Stimulated activated naive B cell treated with anti-CD40 and anti-IgM and Interleukin-4, amounts not matched to agents 10 μg/mL and 1 μg/mL and 100 μg/mL, for 72 hours (primary cell): ENCODE measurements at regions not wholly inside any gene's neighbourhood (a gene's known extent, or its start where the extent isn't known, plus 50 kb on each side); places are given as distances from the start of the nearest gene placed in this dataset.
"Not testable (repeated sequence)": the region's sequence is repeated elsewhere in the genome, so short reads cannot be mapped to it uniquely, and the experiment has no call there.

ENCODE experiments used
- ATAC-seq, 2 donors: fragments of 150-1000 bp; cut with Tn5 transposase; replicated peaks; 2 replicates each; pipeline ENCODE4 v1.10.0; 2021; ENCODE audit warnings: moderate library complexity in 1 of 2
- DNase-seq: peaks from one replicate; pipeline ENCODE4 v3.0.0; 2021
- H3K27ac Mint-ChIP-seq: one replicate; pipeline ENCODE4 v1.8.0; 2022; ENCODE audit warnings: mild to moderate bottlenecking, mixed read lengths
- H3K27me3 Mint-ChIP-seq, 2 donors: one replicate each; pipeline ENCODE4 v1.8.0; 2022; ENCODE audit warnings: mixed read lengths in 2 of 2
- H3K36me3 Mint-ChIP-seq, 2 donors: one replicate each; pipeline ENCODE4 v1.8.0; 2022; ENCODE audit warnings: mixed read lengths in 2 of 2, mild to moderate bottlenecking in 1 of 2
- H3K4me1 Mint-ChIP-seq, 2 donors: one replicate each; pipeline ENCODE4 v1.8.0; 2022; ENCODE audit warnings: mixed read lengths in 2 of 2, mild to moderate bottlenecking in 1 of 2
- H3K4me3 Mint-ChIP-seq, 2 donors: one replicate each; pipeline ENCODE4 v1.8.0; 2022; ENCODE audit warnings: mild to moderate bottlenecking in 2 of 2, mixed read lengths in 2 of 2, moderate library complexity in 1 of 2
- H3K9me3 Mint-ChIP-seq, 2 donors: one replicate each; pipeline ENCODE4 v1.8.0; 2022; ENCODE audit warnings: mixed read lengths in 2 of 2, mild to moderate bottlenecking in 1 of 2

DNA sequence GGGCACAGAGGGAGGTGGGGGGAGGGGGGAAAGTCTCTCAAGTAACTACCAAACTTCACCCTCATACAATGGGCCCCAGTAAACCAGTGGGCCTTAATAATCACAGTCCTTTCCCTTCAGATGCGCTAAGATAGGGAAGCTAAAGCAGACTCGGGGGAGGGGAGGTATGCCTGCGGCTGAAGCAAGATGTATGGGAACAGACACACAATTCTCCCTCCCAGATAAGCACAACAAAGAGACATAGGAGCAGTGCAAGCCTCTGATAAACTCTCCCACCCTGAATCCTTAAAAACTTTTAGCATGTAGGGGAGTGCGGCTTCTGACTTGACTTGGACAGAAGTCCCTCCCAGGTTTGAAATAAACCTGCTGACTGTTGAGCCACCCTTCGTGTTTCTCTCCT is 54.7 kb downstream of the PROP1 start:
- peaks cover 8 to 11% of the 10 kb centered on the region in 2 donors for H3K27me3 Mint-ChIP-seq
- not testable (repeated sequence) for H3K4me3 Mint-ChIP-seq, H3K27ac Mint-ChIP-seq, DNase-seq, ATAC-seq, H3K36me3 Mint-ChIP-seq, H3K9me3 Mint-ChIP-seq
- peaks cover 16 to 31% of the 10 kb centered on the region in 2 donors for H3K4me1 Mint-ChIP-seq

DNA sequence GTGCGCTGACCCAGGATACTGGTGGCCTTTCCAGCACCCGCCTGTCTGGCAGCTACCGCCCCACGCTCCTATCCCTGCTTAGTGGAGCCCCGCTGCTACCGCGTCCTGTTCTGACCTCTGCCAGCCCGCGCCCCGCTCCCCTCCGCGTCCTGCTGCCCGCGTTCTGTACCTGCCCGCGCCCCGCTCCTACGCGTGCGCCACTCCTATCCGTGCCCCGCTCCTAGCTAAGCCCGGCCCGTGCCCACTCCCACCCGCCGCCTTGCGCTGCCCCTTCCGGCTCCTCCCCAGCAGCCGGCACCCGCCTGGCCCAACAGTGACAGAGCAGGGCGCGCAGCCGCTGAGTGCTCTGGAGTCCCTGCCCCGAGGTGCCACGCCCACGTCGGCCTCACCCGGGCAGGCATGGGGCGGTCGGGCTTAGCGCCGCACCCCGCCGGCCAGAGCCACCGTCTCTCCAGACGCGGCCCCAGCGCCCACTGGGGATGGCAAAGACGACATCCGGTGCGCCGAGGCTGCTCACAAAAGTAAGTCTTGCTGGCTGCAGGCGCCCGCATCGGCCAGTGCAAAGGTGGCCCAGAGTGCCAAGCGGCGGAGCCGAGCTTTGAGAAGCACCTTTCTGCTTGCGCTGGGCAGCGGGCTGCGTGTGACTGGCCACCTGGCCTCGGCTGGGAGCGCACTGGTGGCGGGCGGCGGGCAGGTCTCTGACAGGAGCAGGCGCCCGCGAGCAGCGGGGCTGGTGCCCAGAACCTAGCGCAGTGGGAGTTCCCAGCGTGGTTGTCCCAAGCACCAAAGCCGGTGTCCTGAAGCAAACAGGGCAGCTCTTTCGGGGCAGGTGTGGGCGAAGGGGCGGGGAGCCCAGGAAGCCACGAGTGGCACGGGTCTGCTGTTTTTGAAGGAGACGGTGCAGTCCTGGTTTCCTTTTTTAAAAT is 56.5 kb downstream of the PROP1 start:
- H3K27ac Mint-ChIP-seq, DNase-seq, H3K36me3 Mint-ChIP-seq, H3K9me3 Mint-ChIP-seq: not testable (repeated sequence)
- peak overlapping the region; percentile 70 to 82 for H3K4me3 Mint-ChIP-seq
- peaks cover 8 to 11% of the 10 kb centered on the region in 2 donors for H3K27me3 Mint-ChIP-seq
- ATAC-seq = peak; percentile 53 to 56
- peaks cover 14 to 19% of the 10 kb centered on the region in 2 donors for H3K4me1 Mint-ChIP-seq

- Mint-ChIP-seq H3K4me1 (peaks cover 14 to 19% of the 10 kb centered on the region in 2 donors), H3K27me3 (peaks cover 8 to 11% of the 10 kb centered on the region in 2 donors), H3K4me3 (peak overlapping the region in 1 of 2 donors; percentile 82)
- not testable (repeated sequence) for DNase-seq, H3K9me3 Mint-ChIP-seq, H3K27ac Mint-ChIP-seq, ATAC-seq, H3K36me3 Mint-ChIP-seq
Observed at GRCh38 chr5:177938767-177939166, 57.3 kb downstream of the PROP1 start.

DNA sequence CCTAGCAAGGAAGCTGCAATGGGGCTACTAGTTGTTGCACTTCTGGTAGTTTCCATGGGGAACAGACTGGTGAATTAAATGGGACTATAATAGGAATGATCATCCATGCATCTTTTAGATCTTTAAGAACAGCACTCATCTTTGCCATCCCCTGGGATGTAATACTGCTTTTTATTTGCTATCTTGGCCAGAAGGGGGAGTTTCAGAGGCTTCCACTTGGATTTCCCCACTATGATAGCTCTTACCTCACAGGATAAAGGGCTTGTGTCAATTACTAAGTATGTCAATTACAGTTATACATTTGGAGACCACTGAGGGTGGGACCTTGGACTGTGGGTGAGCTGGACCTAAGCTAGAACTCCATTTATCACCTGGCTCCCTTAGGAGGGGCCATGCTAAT is 61.8 kb downstream of the PROP1 start:
- peak; percentile 56 to 58 for ATAC-seq
- H3K36me3 Mint-ChIP-seq, H3K4me3 Mint-ChIP-seq, H3K27ac Mint-ChIP-seq, H3K9me3 Mint-ChIP-seq, H3K4me1 Mint-ChIP-seq, H3K27me3 Mint-ChIP-seq, DNase-seq: not testable (repeated sequence)

- H3K4me1 Mint-ChIP-seq = not testable (repeated sequence)
Observed at GRCh38 chr5:177930269-177931022, 65.6 kb downstream of the PROP1 start.

DNA sequence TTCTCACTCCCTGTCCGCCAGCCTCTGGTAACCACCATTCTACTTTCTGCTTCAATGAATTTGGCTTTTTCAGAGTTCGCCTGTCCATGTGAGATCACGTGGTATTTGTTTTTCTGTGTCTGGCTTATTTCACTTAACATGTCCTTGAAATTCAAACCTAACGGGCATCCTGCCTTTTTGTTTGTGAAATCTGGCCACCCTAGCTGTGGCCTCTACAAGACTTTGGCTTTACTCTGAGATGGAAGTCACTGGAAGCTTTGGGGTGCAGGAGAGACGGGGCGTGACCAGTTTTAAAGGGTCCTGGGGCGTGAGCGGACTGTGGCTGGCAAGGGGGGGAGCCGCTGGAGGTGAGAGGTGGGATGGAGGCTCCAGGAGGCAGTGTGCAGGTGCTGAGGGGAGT is 66.4 kb downstream of the PROP1 start:
- H3K36me3 Mint-ChIP-seq = peaks cover 7 to 12% of the 10 kb centered on the region in 2 donors
- H3K4me3 Mint-ChIP-seq, DNase-seq, H3K4me1 Mint-ChIP-seq, H3K27ac Mint-ChIP-seq, ATAC-seq, H3K27me3 Mint-ChIP-seq, H3K9me3 Mint-ChIP-seq: not testable (repeated sequence)

More at GRCh38 chr5:177930269-177931022, 65.6 kb downstream of the PROP1 start:
- H3K36me3 Mint-ChIP-seq = peaks cover 7 to 12% of the 10 kb centered on the region in 2 donors
- not testable (repeated sequence) for H3K9me3 Mint-ChIP-seq, H3K4me3 Mint-ChIP-seq, H3K27me3 Mint-ChIP-seq, ATAC-seq, H3K27ac Mint-ChIP-seq, DNase-seq

GRCh38 chr5:177927500-177927899 is 68.5 kb downstream of the PROP1 start:
- not testable (repeated sequence) for H3K9me3 Mint-ChIP-seq, H3K27me3 Mint-ChIP-seq, H3K27ac Mint-ChIP-seq, ATAC-seq, H3K4me1 Mint-ChIP-seq, H3K4me3 Mint-ChIP-seq, DNase-seq
- H3K36me3 Mint-ChIP-seq = peaks cover 7 to 12% of the 10 kb centered on the region in 2 donors

- not testable (repeated sequence) for H3K4me3 Mint-ChIP-seq
Observed at GRCh38 chr5:177924577-177924976, 71.5 kb downstream of the PROP1 start.

DNA sequence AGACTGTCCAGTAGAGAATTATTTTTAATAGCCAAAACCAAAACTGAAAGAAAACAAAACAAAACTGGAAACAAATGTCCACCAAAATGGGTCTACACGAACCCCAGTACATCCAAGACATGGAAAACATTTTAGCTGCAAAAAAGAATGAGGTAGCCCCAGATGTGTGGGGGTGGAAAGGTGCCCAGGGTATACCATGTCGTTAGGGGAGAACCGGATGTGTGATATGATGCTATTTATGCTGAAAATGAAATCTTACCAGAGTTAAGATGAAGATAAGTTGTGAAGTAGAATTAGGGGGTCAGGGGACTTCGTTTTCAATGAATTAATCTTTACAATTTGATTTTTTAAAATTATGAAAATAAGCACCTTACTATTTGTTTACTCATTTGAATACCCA is 72.2 kb downstream of the PROP1 start:
- not testable (repeated sequence) for H3K4me3 Mint-ChIP-seq, H3K27ac Mint-ChIP-seq, DNase-seq, H3K36me3 Mint-ChIP-seq, H3K9me3 Mint-ChIP-seq, H3K27me3 Mint-ChIP-seq, H3K4me1 Mint-ChIP-seq, ATAC-seq

More at GRCh38 chr5:177924577-177924976, 71.5 kb downstream of the PROP1 start:
- H3K4me1 Mint-ChIP-seq, DNase-seq, H3K27ac Mint-ChIP-seq, H3K36me3 Mint-ChIP-seq, H3K27me3 Mint-ChIP-seq, ATAC-seq, H3K9me3 Mint-ChIP-seq: not testable (repeated sequence)

GRCh38 chr5:177923189-177923588 is 72.9 kb downstream of the PROP1 start:
- not testable (repeated sequence) for H3K36me3 Mint-ChIP-seq, ATAC-seq, DNase-seq, H3K4me1 Mint-ChIP-seq, H3K27ac Mint-ChIP-seq, H3K4me3 Mint-ChIP-seq, H3K27me3 Mint-ChIP-seq, H3K9me3 Mint-ChIP-seq

GRCh38 chr5:177909261-177909660 is 86.8 kb downstream of the PROP1 start:
- not testable (repeated sequence) for DNase-seq, ATAC-seq

GRCh38 chr5:177902806-177903205 is 93.2 kb downstream of the PROP1 start:
- H3K9me3 Mint-ChIP-seq, H3K27me3 Mint-ChIP-seq, H3K27ac Mint-ChIP-seq, ATAC-seq, H3K4me3 Mint-ChIP-seq, DNase-seq, H3K36me3 Mint-ChIP-seq, H3K4me1 Mint-ChIP-seq: not testable (repeated sequence)

More at GRCh38 chr5:177909261-177909660, 86.8 kb downstream of the PROP1 start:
- not testable (repeated sequence) for H3K27ac Mint-ChIP-seq, H3K4me3 Mint-ChIP-seq, H3K9me3 Mint-ChIP-seq, H3K27me3 Mint-ChIP-seq, H3K4me1 Mint-ChIP-seq, H3K36me3 Mint-ChIP-seq

- not testable (repeated sequence) for H3K36me3 Mint-ChIP-seq, ATAC-seq, H3K4me1 Mint-ChIP-seq, DNase-seq, H3K4me3 Mint-ChIP-seq, H3K9me3 Mint-ChIP-seq, H3K27ac Mint-ChIP-seq, H3K27me3 Mint-ChIP-seq
Observed at GRCh38 chr5:177900066-177900465, 96.0 kb downstream of the PROP1 start.

GRCh38 chr5:177894681-177895453 is 101.2 kb downstream of the PROP1 start:
- DNase-seq, H3K27ac Mint-ChIP-seq, H3K36me3 Mint-ChIP-seq, H3K27me3 Mint-ChIP-seq, H3K4me3 Mint-ChIP-seq, H3K4me1 Mint-ChIP-seq, H3K9me3 Mint-ChIP-seq, ATAC-seq: not testable (repeated sequence)
